GM12874 (cell line): ENCODE measurements at regions not wholly inside any gene's neighbourhood (a gene's known extent, or its start where the extent isn't known, plus 50 kb on each side); places are given as distances from the start of the nearest gene placed in this dataset.

Source experiments
- TF ChIP-seq, protein P1 (sequence below): IDR thresholded peaks from 2 replicates; pipeline ENCODE4 v1.5.1; 2011; ENCODE audit warnings: low read depth, mild to moderate bottlenecking, control low read depth, low read length, moderate library complexity; ENCODE audit not compliant: insufficient read depth

DNA sequence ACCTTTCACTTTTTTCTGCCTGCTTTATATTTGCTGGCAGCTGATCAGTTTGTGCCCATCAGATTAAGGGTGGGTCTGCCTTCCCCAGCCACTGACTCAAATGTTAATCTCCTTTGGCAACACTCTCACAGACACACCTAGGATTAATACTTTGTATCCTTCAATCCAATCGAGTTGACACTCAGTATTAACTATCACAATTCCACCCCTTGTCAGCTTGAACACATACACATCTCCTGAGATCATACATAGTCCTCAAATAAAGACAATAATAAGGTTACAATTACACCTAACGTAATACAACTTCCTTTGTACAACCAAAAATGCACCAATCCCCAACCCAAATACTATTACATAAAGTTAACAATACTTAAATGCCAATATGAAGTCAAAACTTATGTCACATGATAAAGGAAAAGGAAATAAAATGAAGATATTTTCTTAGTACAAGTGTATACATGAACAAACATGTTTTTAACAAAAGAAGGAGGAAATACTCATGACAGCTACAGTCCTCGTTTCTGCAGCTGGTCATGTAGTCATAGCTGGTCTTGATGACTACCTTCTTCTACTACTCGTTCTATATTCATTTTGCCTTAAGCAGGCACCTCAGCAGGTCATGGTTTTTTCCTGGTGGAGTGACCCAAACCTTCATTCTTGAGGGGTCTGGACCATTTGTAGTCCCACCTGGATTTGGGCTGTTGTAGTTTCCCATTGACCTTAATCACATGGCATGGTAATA, 96.7 kb upstream of the CABCOCO1 start:
- TF ChIP-seq, protein P1, sequence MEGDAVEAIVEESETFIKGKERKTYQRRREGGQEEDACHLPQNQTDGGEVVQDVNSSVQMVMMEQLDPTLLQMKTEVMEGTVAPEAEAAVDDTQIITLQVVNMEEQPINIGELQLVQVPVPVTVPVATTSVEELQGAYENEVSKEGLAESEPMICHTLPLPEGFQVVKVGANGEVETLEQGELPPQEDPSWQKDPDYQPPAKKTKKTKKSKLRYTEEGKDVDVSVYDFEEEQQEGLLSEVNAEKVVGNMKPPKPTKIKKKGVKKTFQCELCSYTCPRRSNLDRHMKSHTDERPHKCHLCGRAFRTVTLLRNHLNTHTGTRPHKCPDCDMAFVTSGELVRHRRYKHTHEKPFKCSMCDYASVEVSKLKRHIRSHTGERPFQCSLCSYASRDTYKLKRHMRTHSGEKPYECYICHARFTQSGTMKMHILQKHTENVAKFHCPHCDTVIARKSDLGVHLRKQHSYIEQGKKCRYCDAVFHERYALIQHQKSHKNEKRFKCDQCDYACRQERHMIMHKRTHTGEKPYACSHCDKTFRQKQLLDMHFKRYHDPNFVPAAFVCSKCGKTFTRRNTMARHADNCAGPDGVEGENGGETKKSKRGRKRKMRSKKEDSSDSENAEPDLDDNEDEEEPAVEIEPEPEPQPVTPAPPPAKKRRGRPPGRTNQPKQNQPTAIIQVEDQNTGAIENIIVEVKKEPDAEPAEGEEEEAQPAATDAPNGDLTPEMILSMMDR = no peak

- TF ChIP-seq, protein P1 = no peak
Observed at GRCh38 chr10:61564444-61564843, 98.3 kb upstream of the CABCOCO1 start.

- TF ChIP-seq, protein P1 = no peak
Observed at GRCh38 chr10:61559615-61560014, 103.1 kb upstream of the CABCOCO1 start.

- TF ChIP-seq, protein P1 = no peak
Observed at GRCh38 chr10:61558188-61558587, 104.5 kb upstream of the CABCOCO1 start.

DNA sequence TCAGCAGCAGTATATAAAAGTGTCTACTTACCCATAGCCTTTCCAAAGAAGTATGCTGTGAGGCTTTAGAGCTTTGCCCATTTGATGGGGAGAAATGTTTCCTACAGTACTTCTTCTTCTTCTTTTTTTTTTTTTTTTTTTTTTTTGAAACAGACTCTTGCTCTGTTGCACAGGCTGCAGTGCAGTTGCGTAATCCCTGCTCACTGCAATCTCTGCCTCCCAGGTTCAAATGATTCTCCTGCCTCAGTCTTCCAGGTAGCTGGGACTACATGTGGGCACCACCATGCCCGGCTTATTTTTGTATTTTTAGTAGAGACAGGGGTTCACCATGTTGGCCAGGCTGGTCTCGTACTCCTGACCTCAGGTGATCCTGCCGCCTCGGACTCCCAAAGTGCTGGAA, 101.7 kb upstream of the TMEM26 start:
- TF ChIP-seq, protein P1 = no peak

- TF ChIP-seq, protein P1 = no peak
Observed at GRCh38 chr10:61549861-61550260, 96.7 kb upstream of the TMEM26 start.

DNA sequence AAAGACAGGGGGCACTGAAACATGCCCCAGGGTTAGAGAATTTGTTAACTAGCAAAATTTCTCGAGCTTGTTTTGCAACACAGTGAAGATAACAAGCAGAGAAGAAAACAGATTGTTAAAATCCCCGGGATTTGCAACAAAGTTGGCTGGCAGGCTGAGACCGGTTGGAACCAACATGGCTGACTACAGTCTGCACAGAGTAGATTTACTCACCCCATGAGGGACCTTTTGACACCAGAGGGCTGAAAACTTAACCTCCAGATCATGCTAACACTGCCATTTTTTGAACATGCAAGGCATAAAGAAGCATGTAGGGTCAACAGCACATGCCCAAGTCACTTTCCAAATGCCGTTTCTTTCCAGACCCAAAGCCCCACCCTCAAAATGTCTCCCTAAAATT, 95.2 kb upstream of the TMEM26 start:
- TF ChIP-seq, protein P1 = no peak

- TF ChIP-seq, protein P1 = no peak
Observed at GRCh38 chr10:61547297-61547696, 94.1 kb upstream of the TMEM26 start.
